ENCODE measurements at regions not wholly inside any gene's neighbourhood (a gene's known extent, or its start where the extent isn't known, plus 50 kb on each side); places are given as distances from the start of the nearest gene placed in this dataset.

GRCh38 chr18:21162786-21163185, 51.2 kb upstream of the ROCK1 start:
- DNase-seq (ENCODE audit: low spot score), result no peak

- peak; percentile 74 for DNase-seq (ENCODE audit: low spot score)
Observed at GRCh38 chr18:21163647-21164547, 52.3 kb upstream of the ROCK1 start.

- DNase-seq (ENCODE audit: low spot score), result no peak
Observed at GRCh38 chr18:21164548-21165095, 53.0 kb upstream of the ROCK1 start.

- DNase-seq (ENCODE audit: low spot score), result no peak
Observed at GRCh38 chr18:21167641-21168377, 56.2 kb upstream of the ROCK1 start.

GRCh38 chr18:21168880-21169279, 57.3 kb upstream of the ROCK1 start:
- DNase-seq (ENCODE audit: low spot score), result no peak

GRCh38 chr18:21177822-21178221, 64.2 kb upstream of the GREB1L start:
- no peak for DNase-seq (ENCODE audit: low spot score)

GRCh38 chr18:21179590-21180220, 62.3 kb upstream of the GREB1L start:
- peak; percentile 59 for DNase-seq (ENCODE audit: low spot score)

GRCh38 chr18:21180588-21180987, 61.4 kb upstream of the GREB1L start:
- no peak for DNase-seq (ENCODE audit: low spot score)

GRCh38 chr18:21181766-21182165, 60.3 kb upstream of the GREB1L start:
- DNase-seq (ENCODE audit: low spot score), result no peak

- no peak for DNase-seq (ENCODE audit: low spot score)
Observed at GRCh38 chr18:21183670-21184069, 58.4 kb upstream of the GREB1L start.

- no peak for DNase-seq (ENCODE audit: low spot score)
Observed at GRCh38 chr18:21184396-21184996, 57.5 kb upstream of the GREB1L start.

- no peak for DNase-seq (ENCODE audit: low spot score)
Observed at GRCh38 chr18:21187886-21188285, 54.1 kb upstream of the GREB1L start.

- peak; percentile 68 for DNase-seq (ENCODE audit: low spot score)
Observed at GRCh38 chr18:21191596-21192307, 50.3 kb upstream of the GREB1L start.

Data from AG08396 (cell line).